GM13977 (cell line): ENCODE measurements at regions not wholly inside any gene's neighbourhood (a gene's known extent, or its start where the extent isn't known, plus 50 kb on each side); places are given as distances from the start of the nearest gene placed in this dataset.

Source experiments
- DNase-seq: peaks from one replicate; pipeline ENCODE4 v3.0.0; 2012; ENCODE audit warnings: low spot score
- in situ Hi-C: fragments of 300-500 bp; cut with MboI; formaldehyde crosslinking; loops from one replicate; pipeline ENCODE4 v1.12.0; 2022; ENCODE audit warnings: low sequenced_read_pairs, low pct_unique_long_range_greater_than_20kb, mixed read lengths, inconsistent platforms; ENCODE audit not compliant: unreplicated experiment
- TF ChIP-seq, protein P1 (sequence below): IDR thresholded peaks from 2 replicates; pipeline ENCODE4 v1.5.1; 2012; ENCODE audit warnings: mild to moderate bottlenecking, control low read depth; ENCODE audit not compliant: insufficient read depth; ENCODE audit errors: extremely low read depth, missing control alignments

DNA sequence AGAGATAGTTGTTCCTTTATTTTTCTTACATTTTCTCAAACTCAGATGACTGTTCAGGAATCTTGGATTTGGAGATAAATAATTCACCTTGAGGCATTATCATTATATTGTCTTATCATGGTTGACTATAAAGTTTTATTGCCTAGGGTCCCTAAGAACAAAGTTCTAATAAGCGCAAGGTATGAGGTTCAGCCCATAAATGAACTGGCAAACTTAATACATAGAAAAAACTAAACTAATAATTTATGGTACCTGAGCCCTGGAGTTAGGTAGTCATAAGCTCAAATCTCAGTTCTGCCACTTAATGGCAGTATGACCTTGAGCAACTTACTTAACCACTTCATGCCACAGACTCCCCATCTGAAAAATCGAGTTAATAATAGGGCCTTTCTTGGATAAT, 334.0 kb upstream of the PBX1 start:
- in situ Hi-C loops: no loop called here
- TF ChIP-seq, protein P1, sequence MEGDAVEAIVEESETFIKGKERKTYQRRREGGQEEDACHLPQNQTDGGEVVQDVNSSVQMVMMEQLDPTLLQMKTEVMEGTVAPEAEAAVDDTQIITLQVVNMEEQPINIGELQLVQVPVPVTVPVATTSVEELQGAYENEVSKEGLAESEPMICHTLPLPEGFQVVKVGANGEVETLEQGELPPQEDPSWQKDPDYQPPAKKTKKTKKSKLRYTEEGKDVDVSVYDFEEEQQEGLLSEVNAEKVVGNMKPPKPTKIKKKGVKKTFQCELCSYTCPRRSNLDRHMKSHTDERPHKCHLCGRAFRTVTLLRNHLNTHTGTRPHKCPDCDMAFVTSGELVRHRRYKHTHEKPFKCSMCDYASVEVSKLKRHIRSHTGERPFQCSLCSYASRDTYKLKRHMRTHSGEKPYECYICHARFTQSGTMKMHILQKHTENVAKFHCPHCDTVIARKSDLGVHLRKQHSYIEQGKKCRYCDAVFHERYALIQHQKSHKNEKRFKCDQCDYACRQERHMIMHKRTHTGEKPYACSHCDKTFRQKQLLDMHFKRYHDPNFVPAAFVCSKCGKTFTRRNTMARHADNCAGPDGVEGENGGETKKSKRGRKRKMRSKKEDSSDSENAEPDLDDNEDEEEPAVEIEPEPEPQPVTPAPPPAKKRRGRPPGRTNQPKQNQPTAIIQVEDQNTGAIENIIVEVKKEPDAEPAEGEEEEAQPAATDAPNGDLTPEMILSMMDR: no peak
- DNase-seq: no peak

DNA sequence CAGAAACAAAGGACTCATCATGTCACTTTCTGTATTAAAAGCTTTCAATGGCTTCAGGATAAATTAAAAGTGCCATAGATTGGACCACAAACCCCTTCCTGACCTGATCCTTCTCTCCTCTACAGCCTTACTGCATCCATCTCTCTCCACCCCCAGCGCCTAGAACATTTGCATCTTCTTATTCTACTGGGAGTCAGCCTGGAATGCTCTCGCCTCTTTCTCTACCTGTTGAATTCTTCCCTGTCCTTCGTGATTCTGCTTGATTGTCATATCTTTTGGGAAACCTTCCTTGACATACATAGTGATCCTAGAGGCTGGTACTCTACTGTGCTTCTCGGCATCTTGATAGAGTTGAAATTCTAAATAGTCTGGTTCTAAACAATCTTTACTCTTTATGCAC, 332.0 kb upstream of the PBX1 start:
- TF ChIP-seq, protein P1: no peak
- no peak for DNase-seq
- in situ Hi-C loops: no loop called here

DNA sequence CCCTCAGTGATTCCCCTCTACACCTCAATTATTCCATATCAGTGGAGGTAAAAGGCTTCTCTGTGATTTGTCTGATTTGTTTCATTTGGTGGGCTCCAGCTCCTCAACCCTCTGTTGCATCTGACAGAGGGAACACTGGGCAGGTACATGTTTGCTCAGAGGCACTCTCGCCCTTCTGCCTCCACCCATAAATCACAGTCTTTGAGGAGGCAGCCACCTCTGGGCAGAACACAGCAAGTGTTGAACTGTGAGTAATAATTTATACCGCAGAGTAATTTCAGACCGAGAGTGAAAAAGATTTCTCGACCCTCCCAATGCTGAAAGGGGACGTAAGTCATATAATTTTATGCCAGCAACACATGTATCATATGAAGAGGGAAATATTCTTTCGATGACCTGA, 330.1 kb upstream of the PBX1 start:
- DNase-seq: no peak
- TF ChIP-seq, protein P1: no peak
- in situ Hi-C loops: no loop called here

DNA sequence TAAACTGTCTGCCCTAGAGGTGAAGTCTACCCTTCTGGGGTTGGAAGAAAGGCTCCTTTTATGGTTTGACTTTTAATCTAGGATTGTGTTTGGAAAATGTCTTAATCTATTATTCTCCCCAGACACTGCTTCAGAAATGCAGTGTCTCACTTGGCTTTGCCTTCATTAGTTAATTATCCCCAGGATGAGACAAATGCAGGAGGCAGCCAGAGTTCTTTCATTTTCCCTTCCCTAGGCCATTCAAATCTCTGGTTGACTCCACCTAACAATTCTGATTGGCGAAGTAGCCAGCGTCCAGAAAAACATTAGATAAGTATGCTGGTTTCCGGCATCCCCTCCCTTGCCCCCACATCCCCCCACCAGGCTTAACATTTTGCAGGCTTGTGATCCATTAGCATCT, 325.8 kb upstream of the PBX1 start:
- TF ChIP-seq, protein P1: no peak

DNA sequence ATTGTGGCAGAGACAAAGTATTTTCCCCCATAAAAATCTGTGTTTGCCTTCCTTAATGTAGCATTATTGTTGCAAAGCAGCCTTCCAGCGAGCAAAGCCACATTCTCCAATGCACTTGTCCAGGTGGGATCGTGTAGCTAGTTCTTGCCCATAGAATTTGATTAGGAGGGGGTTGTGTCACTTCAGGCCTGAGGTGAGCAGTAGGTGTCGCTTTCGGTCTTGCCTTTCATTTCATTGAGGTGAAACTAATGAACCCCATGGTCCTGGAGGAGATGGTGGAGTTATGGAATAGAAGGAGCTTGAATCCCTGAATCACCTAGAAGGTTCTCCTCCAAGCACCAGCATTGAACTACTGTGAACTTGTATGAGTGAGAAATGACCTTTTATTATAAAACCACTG, 318.9 kb upstream of the PBX1 start:
- in situ Hi-C loops: no loop called here
- TF ChIP-seq, protein P1: no peak
- no peak for DNase-seq

More for the DNA sequence above, 325.8 kb upstream of the PBX1 start:
- in situ Hi-C loops: no loop called here
- no peak for DNase-seq

DNA sequence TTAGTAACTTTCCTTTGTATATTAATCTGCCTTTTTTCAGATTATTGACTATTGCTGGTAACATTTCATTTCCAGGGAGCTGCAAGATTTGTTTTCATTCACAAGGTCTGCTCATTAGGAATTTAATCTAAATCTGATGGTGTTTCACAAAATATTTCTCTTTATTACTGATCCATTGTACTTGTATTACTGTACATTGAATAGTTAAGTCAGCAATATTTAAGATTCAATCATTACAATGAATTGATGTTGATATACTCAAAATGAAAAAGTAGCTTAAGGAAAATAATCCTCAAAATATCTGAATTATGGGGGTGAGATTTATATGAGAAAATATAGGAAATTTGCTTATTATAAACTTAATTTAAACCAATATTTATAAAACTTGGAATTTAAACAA, 308.6 kb upstream of the PBX1 start:
- in situ Hi-C loops: no loop called here
- no peak for DNase-seq
- TF ChIP-seq, protein P1: no peak

DNA sequence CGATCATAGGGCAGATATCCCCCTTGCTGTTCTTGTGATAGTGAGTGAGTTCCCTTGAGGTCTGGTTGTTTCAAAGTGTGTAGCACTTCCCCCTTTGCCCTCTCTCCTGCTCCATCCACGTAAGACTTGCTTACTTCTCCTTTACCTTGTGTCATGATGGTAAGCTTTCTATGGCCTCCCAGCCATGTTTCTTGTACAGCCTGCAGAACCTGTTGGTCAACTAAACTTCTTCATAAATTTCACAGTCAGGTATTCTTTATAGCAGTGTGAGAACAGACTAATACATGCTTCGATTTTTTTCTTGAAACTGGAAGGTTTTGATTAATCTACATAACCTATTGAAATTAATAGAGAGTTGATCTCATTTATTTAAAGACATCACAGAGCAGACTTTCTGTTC, 302.5 kb upstream of the PBX1 start:
- in situ Hi-C loops: no loop called here
- DNase-seq: no peak
- TF ChIP-seq, protein P1: no peak
